ENCODE measurements at regions not wholly inside any gene's neighbourhood (a gene's known extent, or its start where the extent isn't known, plus 50 kb on each side); places are given as distances from the start of the nearest gene placed in this dataset.

- no peak for DNase-seq (ENCODE audit: extremely low spot score in 2 of 2)
- H3K9me3 ChIP-seq = no peaks in the 10 kb centered on the region
- intact Hi-C loops (cut with DNase I) = no loop called here
- H3K36me3 ChIP-seq = no peaks in the 10 kb centered on the region
- H3K4me1 ChIP-seq = no peaks in the 10 kb centered on the region
- no peak overlapping the region for H3K4me3 ChIP-seq
- TF ChIP-seq POLR2AphosphoS5 (IDR thresholded peaks at IDR 0.05; ENCODE audit: insufficient read depth in 1 of 2, low read depth in 1 of 2) (no peak), POLR2A (IDR thresholded peaks at IDR 0.05) (no peak), CTCF (IDR thresholded peaks at IDR 0.05) (no peak)
- H3K27ac ChIP-seq = no peak overlapping the region
- no peaks in the 10 kb centered on the region for H3K27me3 ChIP-seq
Observed at GRCh38 chr18:71105078-71105819, 816.4 kb downstream of the SOCS6 start.

GRCh38 chr18:71079606-71080005 is 790.8 kb downstream of the SOCS6 start:
- Histone ChIP-seq H3K36me3 (no peaks in the 10 kb centered on the region), H3K4me1 (no peaks in the 10 kb centered on the region), H3K27me3 (no peaks in the 10 kb centered on the region), H3K27ac (no peak overlapping the region), H3K9me3 (no peaks in the 10 kb centered on the region), H3K4me3 (no peak overlapping the region)
- TF ChIP-seq POLR2A (IDR thresholded peaks at IDR 0.05) (no peak), POLR2AphosphoS5 (IDR thresholded peaks at IDR 0.05; ENCODE audit: insufficient read depth in 1 of 2, low read depth in 1 of 2) (no peak), CTCF (IDR thresholded peaks at IDR 0.05) (no peak)
- intact Hi-C loops (cut with DNase I) = no loop called here
- DNase-seq (ENCODE audit: extremely low spot score in 2 of 2) = no peak

GRCh38 chr18:71077451-71077850 is 788.6 kb downstream of the SOCS6 start:
- intact Hi-C loops (cut with DNase I) = no loop called here
- no peaks in the 10 kb centered on the region for H3K27me3 ChIP-seq
- no peaks in the 10 kb centered on the region for H3K4me1 ChIP-seq
- no peaks in the 10 kb centered on the region for H3K36me3 ChIP-seq
- no peaks in the 10 kb centered on the region for H3K9me3 ChIP-seq
- H3K27ac ChIP-seq = no peak overlapping the region
- DNase-seq (ENCODE audit: extremely low spot score in 2 of 2) = no peak
- no peak for TF ChIP-seq POLR2AphosphoS5 (IDR thresholded peaks at IDR 0.05; ENCODE audit: insufficient read depth in 1 of 2, low read depth in 1 of 2)
- TF ChIP-seq POLR2A (IDR thresholded peaks at IDR 0.05) = no peak
- TF ChIP-seq CTCF (IDR thresholded peaks at IDR 0.05) = no peak
- no peak overlapping the region for H3K4me3 ChIP-seq

- no peaks in the 10 kb centered on the region for H3K27me3 ChIP-seq
- no peak overlapping the region for H3K27ac ChIP-seq
- DNase-seq (ENCODE audit: extremely low spot score in 2 of 2) = no peak
- TF ChIP-seq CTCF (IDR thresholded peaks at IDR 0.05) (no peak), POLR2A (IDR thresholded peaks at IDR 0.05) (no peak), POLR2AphosphoS5 (IDR thresholded peaks at IDR 0.05; ENCODE audit: insufficient read depth in 1 of 2, low read depth in 1 of 2) (no peak)
- H3K9me3 ChIP-seq = no peaks in the 10 kb centered on the region
- no peak overlapping the region for H3K4me3 ChIP-seq
- intact Hi-C loops (cut with DNase I) = no loop called here
- H3K36me3 ChIP-seq = no peaks in the 10 kb centered on the region
- no peaks in the 10 kb centered on the region for H3K4me1 ChIP-seq
Observed at GRCh38 chr18:71075147-71075546, 786.3 kb downstream of the SOCS6 start.

GRCh38 chr18:71068338-71068737 is 779.5 kb downstream of the SOCS6 start:
- Histone ChIP-seq H3K27me3 (no peaks in the 10 kb centered on the region), H3K9me3 (no peaks in the 10 kb centered on the region), H3K4me1 (no peaks in the 10 kb centered on the region), H3K27ac (no peak overlapping the region), H3K4me3 (no peak overlapping the region), H3K36me3 (no peaks in the 10 kb centered on the region)
- intact Hi-C loops (cut with DNase I) = no loop called here
- DNase-seq (ENCODE audit: extremely low spot score in 2 of 2) = no peak
- TF ChIP-seq POLR2AphosphoS5 (IDR thresholded peaks at IDR 0.05; ENCODE audit: insufficient read depth in 1 of 2, low read depth in 1 of 2) = no peak
- TF ChIP-seq CTCF (IDR thresholded peaks at IDR 0.05) = no peak
- no peak for TF ChIP-seq POLR2A (IDR thresholded peaks at IDR 0.05)
